GM21576 (cell line): ENCODE measurements at regions not wholly inside any gene's neighbourhood (a gene's known extent, or its start where the extent isn't known, plus 50 kb on each side); places are given as distances from the start of the nearest gene placed in this dataset.

Experiments used
- ATAC-seq: cut with Tn5 transposase; IDR thresholded peaks from one replicate; pipeline ENCODE4 v1.9.1; 2021; ENCODE audit warnings: mild to moderate bottlenecking, moderate library complexity; ENCODE audit not compliant: unreplicated experiment

DNA sequence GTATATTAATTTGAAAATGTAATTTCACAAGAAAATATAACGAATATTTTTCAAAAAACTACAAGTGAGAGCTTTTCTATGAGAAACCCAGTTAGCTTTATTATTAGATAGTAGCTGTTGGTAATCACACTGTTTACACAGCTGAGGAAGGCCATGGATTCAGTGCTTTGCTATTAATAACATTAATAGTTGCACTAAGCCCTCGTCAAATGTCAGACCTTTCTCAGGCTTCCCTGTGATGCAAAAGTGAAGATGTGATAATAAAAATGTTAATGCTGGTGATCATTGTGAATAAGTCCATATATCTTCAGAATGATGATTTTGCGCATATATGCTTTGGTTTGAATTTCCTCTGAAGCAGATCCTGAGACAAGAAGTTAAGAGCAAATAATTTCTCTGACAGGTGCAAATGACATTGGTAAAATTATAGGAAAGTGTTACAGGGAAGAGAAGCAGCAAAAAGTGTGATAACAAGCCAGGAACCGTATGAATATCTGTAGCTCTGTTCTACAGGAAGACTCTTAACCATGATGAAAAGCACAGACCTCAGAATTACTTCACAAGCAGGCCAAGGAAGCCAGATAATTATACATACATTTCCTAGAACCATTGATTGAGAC is 56.5 kb upstream of the CNTN6 start:
- no peak for ATAC-seq

DNA sequence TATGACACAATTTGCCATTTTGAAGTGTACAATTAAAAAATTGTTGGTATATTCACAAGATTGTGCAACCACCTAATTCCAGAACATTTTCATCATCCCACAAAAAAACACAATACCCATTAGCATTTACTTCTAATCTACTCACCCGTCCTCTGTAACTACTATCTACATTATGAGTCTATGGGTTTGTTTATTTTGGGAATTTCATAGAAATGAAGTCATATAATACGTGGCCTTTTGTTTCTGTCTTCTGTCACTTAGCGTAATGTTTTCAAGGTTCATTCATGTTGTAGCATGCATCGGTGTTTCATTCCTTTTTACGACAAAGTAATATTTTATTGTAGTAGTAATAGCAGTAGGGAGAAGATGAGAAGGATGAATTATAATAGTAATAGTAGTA is 55.2 kb upstream of the CNTN6 start:
- no peak for ATAC-seq
